NCI-H146 treated with DMSO at 0.1 percent for 48 hours (cell line): ENCODE measurements at regions not wholly inside any gene's neighbourhood (a gene's known extent, or its start where the extent isn't known, plus 50 kb on each side); places are given as distances from the start of the nearest gene placed in this dataset.

Experiments
- DNase-seq: peaks from one replicate; lab custom pipeline; 2025; ENCODE audit not compliant: unreplicated experiment; lab: John Stamatoyannopoulos, UW

DNA sequence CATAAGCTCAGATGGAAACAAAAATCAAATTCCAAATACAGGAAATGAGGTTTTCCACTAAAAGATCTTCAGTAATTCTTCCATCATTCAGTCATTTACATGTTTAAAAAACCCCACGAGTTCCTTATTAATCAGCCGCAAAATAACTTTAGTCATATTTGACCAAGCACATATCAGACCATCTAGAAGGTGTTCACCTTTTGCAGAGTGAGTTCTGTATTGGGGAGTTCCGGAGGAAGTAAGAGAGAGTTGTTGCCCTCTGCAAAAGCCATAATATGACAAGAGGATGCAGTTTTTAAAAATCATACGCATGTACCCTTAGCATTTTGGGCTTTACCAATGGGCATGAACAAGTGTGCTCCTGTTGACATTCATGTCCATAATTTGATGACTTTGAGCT, 61.6 kb downstream of the CCR1 start:
- no peak for DNase-seq

DNA sequence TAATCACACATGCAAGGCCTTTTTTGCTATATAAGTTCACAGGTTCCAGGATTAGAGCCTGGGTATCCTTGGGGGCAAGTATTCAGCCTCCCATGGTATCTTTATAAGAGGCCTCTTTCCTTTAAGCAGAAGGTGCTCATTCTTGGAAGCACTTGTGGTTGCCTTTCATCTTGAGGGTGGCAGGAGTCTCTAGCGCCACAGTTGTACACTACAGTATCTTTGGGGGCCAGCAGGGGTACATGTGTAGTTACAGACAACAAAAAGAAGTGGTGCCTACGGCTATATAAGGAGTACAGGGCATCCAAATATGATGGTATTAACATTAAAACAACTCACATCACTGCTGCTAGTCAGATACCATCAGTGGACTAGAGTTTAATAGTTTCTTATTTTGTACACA, 62.1 kb downstream of the CCR1 start:
- DNase-seq, result no peak

DNA sequence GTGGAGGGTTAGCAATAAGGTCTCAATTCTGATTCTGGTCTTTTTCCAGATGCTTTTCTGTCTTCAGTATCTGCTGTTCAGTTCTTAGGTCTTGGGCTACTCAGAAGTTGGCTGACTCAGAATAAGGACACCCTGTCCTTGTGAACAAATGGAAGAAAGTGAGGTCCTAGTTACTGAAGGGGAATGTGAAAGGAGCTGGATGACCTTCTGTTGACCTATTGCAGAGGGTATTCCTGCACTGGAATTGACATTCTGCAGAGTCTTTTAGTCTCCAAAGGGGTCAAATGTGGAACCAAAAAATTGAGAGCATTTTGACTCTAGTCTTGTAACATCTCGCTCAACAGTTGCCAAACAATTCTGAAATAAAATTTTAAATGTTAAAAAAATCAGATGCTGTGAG, 63.0 kb downstream of the CCR1 start:
- no peak for DNase-seq

DNA sequence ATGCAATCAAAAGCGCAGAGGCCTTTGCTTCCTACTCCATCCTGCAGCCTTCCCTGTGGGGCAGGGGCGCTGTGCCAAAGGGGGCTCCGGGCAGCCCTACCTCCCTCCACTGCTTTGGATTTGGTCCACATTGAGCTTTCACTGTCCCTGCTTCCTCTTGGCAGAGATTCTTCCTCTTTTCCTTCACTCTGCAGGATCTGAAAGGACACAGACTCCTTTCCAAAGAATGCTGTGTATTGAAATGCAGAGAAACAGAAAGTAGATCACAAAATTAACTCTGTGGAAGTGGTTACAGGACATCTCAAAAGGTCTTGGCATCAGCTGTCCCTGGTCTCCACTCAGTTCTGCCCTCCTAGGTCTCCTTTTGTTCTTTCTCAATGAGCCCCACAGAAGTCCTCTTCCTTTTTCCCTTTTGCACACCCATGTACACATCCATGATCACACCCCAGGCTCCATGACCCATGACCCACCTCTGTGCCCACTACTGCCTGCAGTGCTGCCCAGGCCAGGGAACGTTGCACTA, 64.1 kb downstream of the CCR1 start:
- DNase-seq, result no peak

DNA sequence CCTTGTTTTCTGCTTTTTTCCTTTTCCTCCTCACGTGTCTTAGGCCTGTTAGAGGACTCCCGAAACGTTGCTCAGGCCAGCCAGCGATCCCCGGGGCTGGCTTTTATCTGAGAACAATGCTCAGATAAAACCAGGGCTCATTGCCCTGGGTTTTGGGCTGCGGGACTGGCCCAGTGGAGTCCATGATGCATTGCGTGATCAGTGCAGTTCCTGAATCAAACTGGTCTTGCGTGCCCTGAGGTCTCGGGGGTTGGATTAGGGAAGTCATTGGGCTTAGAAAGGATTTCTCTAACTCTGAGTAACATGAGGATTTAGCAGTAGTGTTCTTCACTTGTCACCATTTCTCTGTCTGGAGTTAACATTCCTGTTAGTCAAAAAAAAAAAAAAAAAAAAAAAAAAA, 66.3 kb downstream of the CCR1 start:
- no peak for DNase-seq

DNA sequence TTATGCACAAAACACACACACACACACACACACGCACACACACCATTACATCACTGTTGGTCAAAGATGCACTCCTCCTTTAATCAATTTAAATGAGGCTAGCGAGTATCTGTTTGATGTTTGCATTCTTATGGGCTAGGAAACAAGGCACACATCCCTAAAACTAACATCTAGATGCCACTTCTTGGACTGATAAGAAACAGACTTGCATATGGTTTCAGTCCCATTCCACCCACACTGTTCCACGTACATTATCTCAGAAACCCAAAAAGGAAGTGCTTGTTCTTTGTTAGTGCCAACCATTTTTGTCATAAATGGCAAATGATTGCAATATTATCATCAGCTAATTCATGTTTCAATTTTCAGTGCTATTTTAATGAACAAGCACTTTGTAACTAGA, 69.5 kb downstream of the CCR1 start:
- no peak for DNase-seq

DNA sequence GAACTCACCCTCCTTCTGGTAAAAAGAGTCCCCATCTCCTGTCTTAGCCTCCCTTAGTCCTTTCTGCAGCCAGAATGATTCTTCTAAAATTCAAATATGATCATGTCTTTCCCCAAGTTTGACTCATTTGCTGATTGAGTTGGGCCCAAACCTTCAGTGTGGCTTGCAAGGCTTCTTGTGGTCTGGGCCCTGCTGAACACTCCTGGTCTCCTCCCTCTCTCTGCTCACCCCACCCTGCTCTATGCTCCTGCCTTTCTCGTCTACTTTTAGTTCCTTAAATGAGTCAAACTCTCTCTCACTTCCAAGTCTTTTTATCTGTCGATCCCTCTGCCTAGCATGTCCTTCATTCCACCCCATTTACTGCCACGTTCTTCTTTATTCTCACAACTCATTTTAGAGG, 72.6 kb downstream of the CCR1 start:
- no peak for DNase-seq

DNA sequence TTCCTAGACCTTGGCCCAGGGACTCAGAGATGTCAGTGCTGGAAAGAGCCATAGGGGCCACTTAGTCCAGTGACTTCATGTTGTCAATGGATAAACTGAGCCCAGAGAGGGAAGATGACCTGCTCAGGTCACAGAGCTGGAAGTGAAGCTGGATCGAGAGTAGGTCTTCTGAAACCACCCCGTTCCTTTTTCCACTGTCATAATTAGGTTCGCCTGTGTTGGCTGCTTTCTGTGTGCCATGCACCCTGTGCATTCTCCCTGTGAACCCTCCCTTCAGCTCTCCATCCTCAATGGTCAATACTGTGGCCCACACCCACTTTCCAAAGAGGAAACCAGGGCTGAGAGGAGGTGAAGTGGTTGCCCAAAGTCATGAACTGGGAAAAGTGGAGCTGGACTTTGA, 74.8 kb downstream of the CCR1 start:
- DNase-seq, result no peak

DNA sequence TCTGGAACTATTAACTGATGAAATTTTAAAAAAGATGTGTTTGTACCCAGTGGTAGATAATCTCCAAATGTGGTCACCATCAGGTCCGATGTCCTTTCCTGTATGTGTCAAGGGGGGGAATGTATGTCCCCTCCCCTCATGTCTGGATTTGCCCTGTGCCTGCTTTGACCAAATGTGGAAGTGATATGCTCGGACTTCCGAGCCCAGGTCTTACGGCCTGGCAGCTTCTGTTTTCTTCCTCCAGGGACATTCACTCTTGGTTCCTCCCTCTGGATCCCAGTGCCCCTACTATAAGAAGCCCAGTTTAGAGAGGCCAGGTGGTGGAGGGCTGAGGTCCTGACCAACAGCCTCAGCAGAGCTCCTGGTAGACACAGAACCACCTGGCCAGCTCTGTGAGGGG, 75.5 kb downstream of the CCR1 start:
- no peak for DNase-seq

DNA sequence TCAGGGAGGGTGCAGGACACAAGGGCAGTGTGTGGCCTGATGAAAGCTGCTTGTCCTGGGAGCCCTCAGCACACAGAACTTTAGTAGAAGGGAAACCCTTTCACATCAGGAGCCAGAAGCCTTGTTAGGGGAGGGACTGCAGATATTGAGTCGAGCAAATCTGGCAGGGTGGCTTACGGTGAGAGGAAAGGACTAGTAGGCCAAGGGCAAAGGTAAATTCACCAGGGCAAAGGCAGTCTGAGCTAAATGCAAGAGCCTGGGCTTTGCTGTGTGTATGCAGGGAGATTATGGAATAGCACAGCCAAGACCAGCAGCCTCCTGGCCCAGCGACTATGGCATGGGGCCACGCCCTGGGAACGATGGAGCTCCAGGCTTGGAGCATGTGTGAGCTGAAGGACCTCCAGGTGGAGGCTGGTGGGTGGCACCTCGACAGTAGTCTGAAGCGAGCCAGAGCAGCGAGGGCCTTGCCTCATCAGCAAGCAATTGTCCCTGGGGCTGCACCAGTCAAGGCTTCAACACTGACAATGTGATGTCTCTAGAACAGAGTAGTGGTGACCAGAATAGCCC, 76.1 kb downstream of the CCR1 start:
- no peak for DNase-seq

DNA sequence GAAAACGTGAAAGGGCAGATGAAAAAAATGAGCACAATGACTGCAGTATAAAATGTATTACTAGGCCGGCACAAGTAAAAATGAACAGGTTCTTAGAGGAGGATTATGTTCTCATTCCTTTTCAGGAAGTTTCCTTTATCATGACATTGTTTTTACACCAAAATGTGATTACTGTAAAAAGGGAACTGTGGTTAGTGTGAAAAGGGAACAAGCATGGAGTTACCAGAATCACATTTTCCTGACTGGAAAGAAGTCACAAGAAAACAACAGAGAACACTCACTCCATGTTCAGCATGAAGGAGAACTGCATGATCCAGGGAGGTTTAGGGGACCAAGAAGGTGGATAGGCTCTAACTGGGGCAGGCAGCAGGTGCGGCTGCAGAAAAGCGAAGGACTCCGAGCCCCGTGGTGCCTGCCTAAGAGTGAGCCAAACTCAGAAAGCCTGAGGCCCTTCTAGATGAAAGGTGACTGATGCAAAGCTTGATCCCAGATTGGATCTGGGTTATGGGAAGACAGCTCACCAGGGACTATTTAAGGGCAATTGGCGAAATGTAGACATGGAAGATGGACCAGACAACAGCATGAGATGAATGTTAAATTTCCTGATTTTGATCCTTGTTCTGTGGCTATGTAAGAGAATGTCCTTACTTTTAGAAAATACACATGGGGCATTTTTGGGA, 77.3 kb downstream of the CCR1 start:
- no peak for DNase-seq

DNA sequence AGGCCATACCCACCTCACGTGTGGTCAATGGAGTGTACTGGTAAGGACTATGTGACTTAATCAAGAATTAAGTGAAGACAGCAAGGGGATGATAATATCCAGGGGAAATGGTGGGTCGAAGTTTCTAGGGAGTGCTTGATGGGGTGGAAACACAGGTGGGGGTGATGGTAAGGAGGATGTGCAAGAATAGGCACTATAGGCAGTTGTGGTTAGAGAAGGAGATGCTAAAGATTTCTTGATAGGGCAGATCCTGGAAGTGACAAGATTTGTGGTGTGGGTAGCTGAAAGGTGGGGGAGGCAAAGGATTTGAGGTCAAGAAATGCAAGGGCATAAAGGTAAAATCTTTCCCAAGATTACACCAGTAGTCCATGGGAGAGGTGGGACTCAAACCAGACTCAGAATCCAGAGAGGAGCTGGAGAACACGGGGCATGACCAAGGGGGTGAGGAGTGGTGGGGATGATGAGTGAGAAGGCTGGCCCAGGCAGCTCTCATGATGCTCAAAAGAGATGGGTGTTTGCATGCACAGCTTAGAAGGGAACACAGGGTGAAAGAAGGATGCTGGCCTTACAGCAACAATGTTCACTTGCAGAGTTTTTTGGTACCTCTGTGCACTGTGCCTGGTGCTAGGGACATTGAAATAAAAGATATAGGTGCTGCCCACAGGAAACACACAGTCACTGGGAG, 78.4 kb downstream of the CCR1 start:
- no peak for DNase-seq

DNA sequence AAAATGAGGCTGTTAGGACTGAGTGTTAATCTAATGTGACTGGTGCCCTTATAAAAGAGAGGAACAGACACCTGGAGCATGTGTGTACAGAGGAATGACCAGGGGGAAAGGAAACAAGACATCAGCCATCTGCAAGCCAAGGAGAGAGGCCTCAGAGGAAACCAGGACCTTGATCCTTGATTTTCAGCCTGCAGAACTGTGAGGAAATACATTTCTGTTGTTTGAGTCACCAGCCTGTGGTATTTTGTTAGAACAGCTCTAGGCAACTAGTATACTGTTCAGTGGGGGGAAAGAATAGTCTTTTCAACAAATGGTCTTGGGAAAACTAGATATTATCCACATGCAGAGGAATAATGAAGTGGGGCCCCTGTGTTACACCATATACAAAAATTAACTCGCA, 80.6 kb downstream of the CCR1 start:
- DNase-seq, result no peak

DNA sequence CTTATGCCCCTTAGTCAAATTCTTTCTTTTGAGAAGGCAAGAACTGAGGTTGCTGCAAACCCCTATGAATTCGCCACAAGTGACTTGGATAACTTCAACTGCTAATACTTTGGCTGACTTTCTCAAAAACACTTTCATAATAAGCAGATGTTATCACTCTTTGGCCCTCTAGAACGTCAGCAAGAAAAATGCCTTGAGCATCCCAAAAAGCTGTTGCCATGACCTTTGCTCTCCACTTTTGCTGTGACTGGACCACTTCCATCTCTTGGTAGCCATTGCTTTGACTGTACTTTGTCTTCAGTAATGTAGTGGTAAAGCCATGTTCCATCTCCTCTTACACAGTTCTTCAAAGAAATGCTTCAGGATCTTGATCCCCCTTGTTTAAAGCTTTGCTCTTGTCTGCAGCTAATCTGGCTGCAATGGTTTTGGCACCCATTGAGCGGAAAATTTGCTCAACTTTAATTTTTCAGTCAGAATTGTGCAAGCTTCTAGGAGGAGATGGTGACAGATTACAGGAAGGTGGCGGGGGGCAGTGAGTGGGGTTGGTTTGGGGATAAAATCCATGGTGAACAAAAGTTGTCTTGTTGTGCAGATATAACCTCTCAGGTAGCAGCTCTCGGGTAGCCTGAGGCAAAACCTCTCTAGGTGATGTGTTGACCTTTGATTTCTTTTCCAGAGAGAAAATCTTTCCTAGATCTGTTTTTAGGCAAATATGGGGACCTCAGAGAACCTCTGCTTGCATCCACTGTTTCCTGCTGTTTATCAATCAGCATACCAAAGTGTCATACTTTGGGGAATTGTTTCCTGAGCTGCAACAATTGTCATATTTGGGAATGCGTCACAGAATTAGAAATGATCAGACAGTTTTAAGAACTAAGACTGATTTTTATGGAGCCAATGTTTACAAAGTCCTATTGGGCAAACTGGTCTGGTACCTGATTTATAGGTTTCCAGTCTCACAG, 83.6 kb downstream of the CCR1 start:
- no peak for DNase-seq

DNA sequence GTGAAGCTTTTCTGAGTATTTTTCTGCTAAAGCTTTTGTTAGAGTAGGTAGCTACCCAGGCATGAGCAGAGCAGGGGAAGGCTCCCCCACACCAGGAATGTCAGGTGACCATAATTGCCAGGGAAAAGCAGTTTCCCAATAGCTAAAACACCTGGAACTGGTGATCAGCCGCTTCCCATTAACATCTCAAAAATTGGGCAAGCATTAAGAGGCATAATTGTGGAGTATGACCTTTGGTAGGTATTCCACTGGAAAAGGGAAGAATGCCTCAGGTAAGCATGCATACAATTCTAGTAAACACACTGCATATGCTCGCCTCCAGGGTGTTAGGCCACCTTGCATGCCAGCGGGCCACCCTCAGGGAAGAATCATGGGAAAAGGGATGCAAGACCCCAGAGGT, 84.5 kb downstream of the CCR1 start:
- DNase-seq, result no peak

DNA sequence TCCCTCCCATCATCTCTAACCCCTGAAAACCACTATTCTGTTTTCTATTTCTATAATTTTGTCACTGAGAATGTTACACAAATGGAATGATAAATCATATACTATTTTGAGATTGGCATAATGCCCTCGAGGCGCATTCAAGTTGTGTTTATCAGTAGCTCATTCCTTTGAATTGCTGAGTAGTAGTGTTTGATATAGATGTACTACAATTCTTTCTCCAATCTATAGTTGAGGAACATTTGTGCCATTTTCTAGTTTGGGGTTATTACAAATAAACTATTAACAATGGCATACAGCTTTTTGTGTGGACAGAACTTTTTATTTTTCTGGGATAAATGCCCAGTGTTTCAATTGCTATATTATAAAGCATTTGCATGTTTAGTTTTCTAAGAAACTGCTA, 86.0 kb downstream of the CCR1 start:
- no peak for DNase-seq

DNA sequence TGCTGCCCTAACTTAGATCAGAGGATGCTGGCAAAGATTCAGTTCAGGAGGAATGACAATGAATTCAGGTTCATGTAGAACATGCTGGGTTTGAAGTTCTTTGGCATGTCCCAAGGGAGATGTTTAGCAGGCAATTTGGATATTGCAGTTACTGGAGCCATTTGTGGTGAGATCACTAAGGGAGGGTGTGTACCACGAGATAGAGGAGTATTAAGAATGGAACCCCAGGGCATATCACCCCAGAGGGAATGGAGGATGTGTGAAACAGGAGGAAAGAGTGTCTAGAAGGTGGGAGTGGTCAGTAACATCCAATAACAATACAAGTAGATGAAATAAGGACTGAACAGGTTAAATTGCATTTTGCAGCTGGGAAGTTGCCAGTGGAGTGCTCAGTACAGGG, 87.1 kb downstream of the CCR1 start:
- no peak for DNase-seq

DNA sequence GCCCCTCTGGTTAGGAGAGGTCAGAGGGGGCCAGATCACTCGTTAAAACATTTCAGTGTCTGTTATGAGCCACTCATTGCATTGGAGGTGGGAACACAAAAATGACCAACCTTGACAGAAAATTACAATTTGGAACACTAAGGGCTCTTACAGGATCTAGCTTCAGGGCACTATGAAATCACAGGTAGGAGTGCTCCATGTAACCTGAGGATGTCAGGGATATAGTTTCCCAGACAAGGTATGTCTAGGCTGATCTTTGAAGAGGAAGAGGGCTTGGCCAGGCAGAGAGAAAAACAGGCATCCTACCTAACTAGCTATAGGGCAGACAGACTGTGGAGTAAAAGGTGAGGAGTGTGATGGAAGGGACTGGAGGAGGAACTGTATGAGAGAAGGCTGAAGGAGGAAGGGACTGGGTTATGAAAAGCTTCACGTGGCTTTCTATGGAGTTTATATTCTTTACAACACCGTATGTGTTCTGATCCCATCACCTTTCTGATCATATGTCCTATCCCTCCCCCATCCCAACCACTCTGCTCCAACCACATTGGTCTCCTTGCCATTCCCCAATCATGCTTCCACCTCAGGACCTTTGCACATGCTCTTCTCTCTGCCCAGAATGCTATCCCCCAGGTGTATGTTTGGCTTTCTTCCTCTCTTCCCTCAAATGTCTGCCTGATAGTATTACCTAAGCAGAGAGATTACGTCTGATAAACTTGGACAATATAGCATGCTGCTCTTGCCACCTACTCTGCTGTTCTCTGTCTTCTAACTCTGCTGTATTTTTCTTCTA, 88.2 kb downstream of the CCR1 start:
- no peak for DNase-seq

DNA sequence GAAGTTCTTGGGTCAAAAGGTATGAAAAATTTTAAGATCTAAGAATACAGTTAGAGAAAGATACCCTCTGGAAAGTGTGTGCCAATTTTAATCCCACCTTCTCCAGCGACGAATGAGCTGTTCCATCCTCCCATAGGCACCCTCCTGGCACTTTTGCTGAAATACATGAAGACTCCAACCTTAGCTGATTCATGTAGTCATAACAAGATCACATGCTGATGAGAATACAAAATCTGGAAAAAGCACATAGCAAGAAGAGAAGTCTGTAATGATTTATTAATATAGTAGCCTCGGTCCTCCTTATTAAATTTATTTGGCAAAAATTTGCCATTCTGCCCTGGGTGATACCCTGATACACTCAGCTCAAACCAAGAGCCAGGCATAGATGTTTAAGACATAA, 88.9 kb downstream of the CCR1 start:
- no peak for DNase-seq

DNA sequence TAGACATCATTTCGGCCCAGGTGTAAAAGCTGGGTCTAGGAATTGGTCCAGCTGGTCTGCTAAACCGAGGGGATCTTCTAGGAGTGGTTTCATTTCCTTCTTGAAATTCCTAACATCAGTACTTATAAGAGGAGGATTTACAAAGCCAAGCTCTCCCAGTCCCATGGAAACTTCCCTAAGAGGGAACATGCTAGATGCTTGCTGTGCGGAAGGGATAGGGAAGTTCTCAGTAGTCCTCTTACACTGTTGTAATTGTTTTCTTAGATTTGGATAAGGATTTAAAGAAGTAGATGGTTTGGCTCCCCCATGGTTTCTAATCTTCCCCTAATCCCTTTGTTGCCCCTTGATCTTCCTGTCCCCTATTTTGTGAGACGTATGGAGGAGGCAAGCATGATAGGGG, 89.7 kb upstream of the XCR1 start:
- no peak for DNase-seq
